Osteocyte (in vitro differentiated cells): ENCODE measurements at regions not wholly inside any gene's neighbourhood (a gene's known extent, or its start where the extent isn't known, plus 50 kb on each side); places are given as distances from the start of the nearest gene placed in this dataset.

Experiments
- DNase-seq: peaks from one replicate; pipeline ENCODE4 v3.0.0; 2021; ENCODE audit warnings: mixed read lengths; ENCODE audit not compliant: unreplicated experiment; ENCODE audit errors: extremely low spot score
- H3K27ac Mint-ChIP-seq: one replicate; pipeline ENCODE4 v1.8.0; 2021; ENCODE audit warnings: mild to moderate bottlenecking, mixed read lengths; ENCODE audit not compliant: unreplicated experiment
- H3K27me3 Mint-ChIP-seq: one replicate; pipeline ENCODE4 v1.8.0; 2021; ENCODE audit warnings: mixed read lengths; ENCODE audit not compliant: unreplicated experiment
- H3K36me3 Mint-ChIP-seq: one replicate; pipeline ENCODE4 v1.8.0; 2021; ENCODE audit warnings: mixed read lengths; ENCODE audit not compliant: unreplicated experiment
- H3K4me1 Mint-ChIP-seq: one replicate; pipeline ENCODE4 v1.8.0; 2021; ENCODE audit warnings: mixed read lengths; ENCODE audit not compliant: unreplicated experiment
- H3K4me3 Mint-ChIP-seq: one replicate; pipeline ENCODE4 v1.8.0; 2021; ENCODE audit warnings: mild to moderate bottlenecking, moderate library complexity, mixed read lengths; ENCODE audit not compliant: unreplicated experiment
- H3K9me3 Mint-ChIP-seq: one replicate; pipeline ENCODE4 v1.8.0; 2021; ENCODE audit warnings: mixed read lengths; ENCODE audit not compliant: unreplicated experiment
- CTCF ChIP-seq: fragments of 200-600 bp; sonication (generic); IDR thresholded peaks from 2 replicates; pipeline ENCODE4 v1.5.0; 2021; ENCODE audit warnings: antibody characterized with exemption, mild to moderate bottlenecking, moderate library complexity

- DNase-seq = no peak
- peaks cover 3% of the 10 kb centered on the region for H3K9me3 Mint-ChIP-seq
- no peaks in the 10 kb centered on the region for H3K36me3 Mint-ChIP-seq
- H3K4me3 Mint-ChIP-seq = no peak overlapping the region
- no peak overlapping the region for H3K27ac Mint-ChIP-seq
- no peaks in the 10 kb centered on the region for H3K4me1 Mint-ChIP-seq
- no peaks in the 10 kb centered on the region for H3K27me3 Mint-ChIP-seq
- TF ChIP-seq CTCF = no peak
These were observed 416.0 kb downstream of the PRDM5 start for GRCh38 chr4:120506536-120506935.

- H3K9me3 Mint-ChIP-seq = peaks cover 3% of the 10 kb centered on the region
- H3K4me1 Mint-ChIP-seq = no peaks in the 10 kb centered on the region
- no peak for TF ChIP-seq CTCF
- no peak overlapping the region for H3K4me3 Mint-ChIP-seq
- no peak for DNase-seq
- H3K27ac Mint-ChIP-seq = no peak overlapping the region
- no peaks in the 10 kb centered on the region for H3K27me3 Mint-ChIP-seq
- H3K36me3 Mint-ChIP-seq = no peaks in the 10 kb centered on the region
These were observed 423.8 kb downstream of the PRDM5 start for GRCh38 chr4:120498678-120499077.

GRCh38 chr4:120491481-120491880 lies 424.8 kb upstream of the MAD2L1 start:
- no peak overlapping the region for H3K4me3 Mint-ChIP-seq
- peaks cover 2% of the 10 kb centered on the region for H3K27me3 Mint-ChIP-seq
- H3K9me3 Mint-ChIP-seq = no peaks in the 10 kb centered on the region
- no peak overlapping the region for H3K27ac Mint-ChIP-seq
- no peak for TF ChIP-seq CTCF
- H3K4me1 Mint-ChIP-seq = no peaks in the 10 kb centered on the region
- DNase-seq = no peak
- no peaks in the 10 kb centered on the region for H3K36me3 Mint-ChIP-seq

- Mint-ChIP-seq H3K27ac (no peak overlapping the region), H3K4me1 (no peaks in the 10 kb centered on the region), H3K27me3 (no peaks in the 10 kb centered on the region), H3K36me3 (no peaks in the 10 kb centered on the region), H3K9me3 (no peaks in the 10 kb centered on the region), H3K4me3 (no peak overlapping the region)
- DNase-seq = no peak
- TF ChIP-seq CTCF = no peak
These were observed 415.1 kb upstream of the MAD2L1 start for GRCh38 chr4:120481756-120482155.

- Mint-ChIP-seq H3K27me3 (peaks cover 10% of the 10 kb centered on the region), H3K4me1 (no peaks in the 10 kb centered on the region), H3K27ac (no peak overlapping the region), H3K36me3 (no peaks in the 10 kb centered on the region), H3K9me3 (no peaks in the 10 kb centered on the region), H3K4me3 (no peak overlapping the region)
- TF ChIP-seq CTCF = no peak
- DNase-seq = no peak
These were observed 405.9 kb upstream of the MAD2L1 start for GRCh38 chr4:120472447-120473131.
